ENCODE measurements at regions not wholly inside any gene's neighbourhood (a gene's known extent, or its start where the extent isn't known, plus 50 kb on each side); places are given as distances from the start of the nearest gene placed in this dataset.

DNA sequence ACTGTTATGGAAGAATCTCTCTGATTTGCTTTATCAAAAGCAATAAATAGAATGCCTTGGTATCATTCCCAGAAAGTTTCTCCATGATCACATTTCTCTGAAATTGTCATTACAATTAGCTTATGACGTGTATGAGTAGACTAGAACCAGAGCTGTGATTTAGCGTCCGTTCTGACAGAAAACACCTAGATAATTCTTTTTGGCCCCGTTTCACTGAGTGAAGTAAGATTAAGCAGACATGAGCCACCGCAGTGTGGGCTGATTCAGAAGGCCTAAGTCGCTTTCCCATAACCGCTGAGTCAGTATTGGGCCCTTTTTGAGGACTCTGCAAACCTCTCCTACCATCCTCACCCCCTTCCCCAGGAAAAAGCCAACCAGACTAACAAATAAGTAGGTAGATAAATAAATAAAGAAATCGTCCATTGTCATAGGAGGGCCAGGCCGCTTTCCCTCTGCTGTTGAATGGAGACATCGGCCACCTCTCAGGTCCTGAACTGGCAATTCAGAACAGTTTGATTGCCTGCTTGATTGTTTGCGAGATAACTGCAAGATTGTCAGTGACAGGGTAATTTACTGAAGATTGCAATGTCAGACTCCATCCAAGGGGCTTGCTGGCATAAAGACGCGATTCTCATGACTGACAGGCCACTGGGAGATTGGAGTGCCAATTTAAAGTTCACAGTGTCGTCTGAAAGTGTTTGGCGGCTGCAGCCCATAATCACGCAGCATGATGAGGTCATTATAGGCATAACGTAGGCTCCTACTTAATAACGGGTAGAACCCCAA is 105.0 kb upstream of the WWC1 start:
- no peak overlapping the region for H3K27ac ChIP-seq

DNA sequence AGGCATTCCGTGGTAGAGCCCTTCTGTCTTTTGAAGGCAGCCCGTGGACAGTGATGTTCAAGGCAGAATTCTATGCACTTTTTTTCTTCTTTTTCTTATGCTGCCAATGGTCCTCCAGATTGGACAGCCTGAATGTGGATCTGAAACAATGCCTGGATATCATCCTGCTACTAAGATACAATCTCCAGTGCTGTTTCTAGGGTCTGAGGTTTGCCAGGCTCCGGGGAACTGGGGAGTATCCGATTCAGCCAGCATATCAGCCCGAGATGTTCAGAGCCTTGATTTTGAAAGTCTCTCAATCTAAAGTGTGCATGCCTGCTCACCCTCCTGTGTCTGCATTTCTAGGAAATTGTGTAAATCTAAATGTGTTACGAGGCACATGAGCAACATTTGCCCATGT is 103.8 kb upstream of the WWC1 start:
- no peak overlapping the region for H3K27ac ChIP-seq
- TF ChIP-seq, protein P1, sequence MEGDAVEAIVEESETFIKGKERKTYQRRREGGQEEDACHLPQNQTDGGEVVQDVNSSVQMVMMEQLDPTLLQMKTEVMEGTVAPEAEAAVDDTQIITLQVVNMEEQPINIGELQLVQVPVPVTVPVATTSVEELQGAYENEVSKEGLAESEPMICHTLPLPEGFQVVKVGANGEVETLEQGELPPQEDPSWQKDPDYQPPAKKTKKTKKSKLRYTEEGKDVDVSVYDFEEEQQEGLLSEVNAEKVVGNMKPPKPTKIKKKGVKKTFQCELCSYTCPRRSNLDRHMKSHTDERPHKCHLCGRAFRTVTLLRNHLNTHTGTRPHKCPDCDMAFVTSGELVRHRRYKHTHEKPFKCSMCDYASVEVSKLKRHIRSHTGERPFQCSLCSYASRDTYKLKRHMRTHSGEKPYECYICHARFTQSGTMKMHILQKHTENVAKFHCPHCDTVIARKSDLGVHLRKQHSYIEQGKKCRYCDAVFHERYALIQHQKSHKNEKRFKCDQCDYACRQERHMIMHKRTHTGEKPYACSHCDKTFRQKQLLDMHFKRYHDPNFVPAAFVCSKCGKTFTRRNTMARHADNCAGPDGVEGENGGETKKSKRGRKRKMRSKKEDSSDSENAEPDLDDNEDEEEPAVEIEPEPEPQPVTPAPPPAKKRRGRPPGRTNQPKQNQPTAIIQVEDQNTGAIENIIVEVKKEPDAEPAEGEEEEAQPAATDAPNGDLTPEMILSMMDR (conservative IDR thresholded peaks at IDR 0.05): no peak

More for the DNA sequence above, 105.0 kb upstream of the WWC1 start:
- TF ChIP-seq, protein P1 (conservative IDR thresholded peaks at IDR 0.05): no peak

DNA sequence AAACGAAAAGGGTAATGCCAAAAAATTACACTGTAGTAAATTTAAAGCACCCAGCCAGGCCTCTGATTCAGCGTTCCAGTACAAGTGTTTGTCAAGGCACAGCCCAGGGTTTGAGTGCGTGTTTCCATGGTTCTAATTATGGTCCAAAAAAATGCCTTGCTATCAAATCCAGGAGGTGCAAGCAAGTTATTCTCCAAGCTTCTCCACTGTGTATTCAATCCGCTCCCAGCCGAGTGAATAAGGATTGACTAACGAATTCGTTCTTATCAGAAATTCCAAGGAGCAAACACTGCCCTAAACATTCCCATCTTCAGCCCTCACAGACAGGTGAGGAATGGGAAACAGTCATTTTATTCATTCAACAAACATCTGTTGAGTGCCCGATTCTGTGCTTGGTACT is 103.3 kb upstream of the WWC1 start:
- no peak overlapping the region for H3K27ac ChIP-seq
- TF ChIP-seq, protein P1 (conservative IDR thresholded peaks at IDR 0.05): no peak

DNA sequence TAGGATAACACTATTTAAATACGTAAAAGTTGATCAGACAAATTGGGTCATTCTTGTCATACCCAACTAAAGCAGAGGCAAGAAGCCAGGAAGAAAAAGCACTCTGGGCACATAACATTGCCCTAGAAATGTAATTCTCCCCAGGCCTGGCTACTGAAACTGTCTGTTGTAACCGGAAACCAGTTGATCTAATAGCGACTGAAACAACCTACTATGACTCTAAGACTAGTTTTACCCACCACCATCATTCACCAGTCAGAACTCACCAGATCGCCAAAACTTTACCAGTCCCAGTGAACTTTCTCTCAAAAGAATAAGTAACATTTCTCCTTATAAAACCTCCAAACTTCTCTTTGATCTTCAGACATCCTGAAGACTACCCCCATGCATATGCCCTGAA is 99.3 kb upstream of the WWC1 start:
- H3K27ac ChIP-seq: no peak overlapping the region
- TF ChIP-seq, protein P1 (conservative IDR thresholded peaks at IDR 0.05): no peak

DNA sequence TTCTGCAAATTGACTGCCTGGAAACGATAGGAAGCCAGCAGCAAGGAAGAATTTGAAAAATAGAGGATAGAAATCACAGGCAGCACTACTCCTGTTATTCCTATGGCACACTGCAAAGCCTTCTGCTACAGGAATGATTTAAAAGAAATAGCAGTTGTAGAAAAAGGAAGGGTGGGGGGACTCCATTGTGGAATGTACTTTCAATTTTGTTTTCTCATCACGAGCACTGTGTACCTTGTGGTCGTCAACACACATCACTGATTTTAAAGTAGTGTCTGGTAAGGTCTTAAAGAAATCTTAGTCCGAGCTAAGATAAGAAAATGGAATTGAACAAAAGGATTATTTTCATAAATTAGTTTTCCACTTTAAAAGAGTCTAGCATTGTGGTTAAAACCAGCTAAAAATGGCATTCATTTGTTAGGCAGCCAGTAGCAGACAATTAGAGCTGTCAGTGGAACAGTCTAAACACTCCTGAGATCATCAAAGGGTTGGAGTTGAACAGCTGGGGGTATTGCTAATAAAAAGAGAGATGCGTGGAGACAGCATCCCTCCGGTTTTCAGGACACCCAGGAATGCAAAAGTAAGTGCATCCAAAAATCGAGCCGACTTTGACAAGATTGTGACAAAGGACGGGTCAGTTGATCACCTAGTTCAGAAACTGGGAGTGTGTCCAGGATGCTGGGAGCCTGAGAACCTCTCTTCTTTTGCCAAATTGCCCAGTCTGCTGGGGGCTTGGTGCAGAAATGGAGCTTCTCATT is 97.8 kb upstream of the WWC1 start:
- TF ChIP-seq, protein P1 (conservative IDR thresholded peaks at IDR 0.05): no peak

DNA sequence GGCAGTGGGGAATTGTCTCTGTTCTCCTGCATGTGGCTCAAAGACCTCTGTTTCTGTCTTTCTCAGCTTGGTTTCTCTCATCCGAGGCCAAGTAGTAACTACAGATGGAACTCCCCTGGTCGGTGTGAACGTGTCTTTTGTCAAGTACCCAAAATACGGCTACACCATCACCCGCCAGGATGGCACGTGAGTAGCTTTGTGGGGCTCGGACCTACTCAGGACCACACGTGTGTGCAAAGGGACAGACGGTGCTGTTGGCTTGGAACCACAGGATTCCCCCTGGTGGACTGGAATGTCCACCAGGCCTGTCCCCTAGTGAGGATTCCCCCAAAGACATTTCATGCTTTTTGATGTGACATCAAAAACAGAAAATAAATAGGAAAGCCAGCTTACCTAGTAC is 96.3 kb upstream of the WWC1 start:
- H3K27ac ChIP-seq: no peak overlapping the region
- TF ChIP-seq, protein P1 (conservative IDR thresholded peaks at IDR 0.05): no peak

More for the DNA sequence above, 97.8 kb upstream of the WWC1 start:
- no peak overlapping the region for H3K27ac ChIP-seq

DNA sequence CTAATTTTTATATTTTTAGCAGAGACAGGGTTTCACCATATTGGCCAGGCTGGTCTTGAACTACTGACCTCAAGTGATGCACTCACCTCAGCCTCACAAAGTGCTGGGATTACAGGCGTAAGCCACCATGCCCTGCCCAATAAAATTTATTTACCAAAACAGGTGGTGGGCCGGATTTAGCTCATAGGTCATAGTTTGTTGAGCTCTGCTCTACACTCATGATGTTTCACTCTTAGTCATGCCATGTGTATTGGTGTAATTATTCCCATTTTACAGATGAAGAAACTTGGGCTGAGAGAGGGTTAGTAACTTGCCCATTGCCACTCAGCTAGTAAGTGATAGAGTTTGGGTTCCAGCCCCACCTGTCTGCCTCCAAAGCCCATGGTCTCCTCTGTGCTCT is 93.1 kb upstream of the WWC1 start:
- no peak overlapping the region for H3K27ac ChIP-seq
- TF ChIP-seq, protein P1 (conservative IDR thresholded peaks at IDR 0.05): no peak
